SU-DHL-6 (cell line): ENCODE measurements at regions not wholly inside any gene's neighbourhood (a gene's known extent, or its start where the extent isn't known, plus 50 kb on each side); places are given as distances from the start of the nearest gene placed in this dataset.
"Not testable (repeated sequence)": the region's sequence is repeated elsewhere in the genome, so short reads cannot be mapped to it uniquely, and the experiment has no call there.

Experiments used
- H2AFZ ChIP-seq: fragments of 200-600 bp; sonication (generic); 2 replicates; pipeline ENCODE4 v1.6.1; 2014; ENCODE audit warnings: low read depth, mild to moderate bottlenecking, moderate library complexity, mixed read lengths, antibody characterized with exemption, low read length; ENCODE audit not compliant: severe bottlenecking
- H3F3A ChIP-seq: fragments of 200-600 bp; shearing (Covaris generic); 2 replicates; pipeline ENCODE4 v1.6.0; 2016; ENCODE audit warnings: antibody characterized with exemption, mild to moderate bottlenecking; ENCODE audit not compliant: insufficient read depth
- H3K27ac ChIP-seq: fragments of 200-600 bp; sonication (generic); 2 replicates; pipeline ENCODE4 v1.5.1; 2016; ENCODE audit warnings: low read depth, mild to moderate bottlenecking, low read length, moderate library complexity, mixed read lengths
- H3K27me3 ChIP-seq: fragments of 200-600 bp; sonication (generic), shearing (Covaris generic); 2 replicates; pipeline ENCODE4 v1.6.0; 2014; ENCODE audit warnings: mild to moderate bottlenecking, low read length
- H3K36me3 ChIP-seq: fragments of 200-600 bp; sonication (generic); 2 replicates; pipeline ENCODE4 v1.6.1; 2014; ENCODE audit warnings: mild to moderate bottlenecking, low read length, mixed read lengths
- H3K4me2 ChIP-seq: fragments of 300-600, 200-600 bp; shearing (Covaris generic), sonication (generic); 2 replicates; pipeline ENCODE4 v1.6.0; 2014; ENCODE audit warnings: low read length, low read depth, mild to moderate bottlenecking; ENCODE audit not compliant: poor library complexity, severe bottlenecking
- H3K4me3 ChIP-seq: fragments of 200-600 bp; sonication (generic); 2 replicates; pipeline ENCODE4 v1.5.1; 2014; ENCODE audit warnings: antibody characterized with exemption, low read length, mild to moderate bottlenecking, mixed read lengths; ENCODE audit not compliant: insufficient read depth, poor library complexity, severe bottlenecking
- H3K79me2 ChIP-seq: fragments of 200-600 bp; sonication (generic); 2 replicates; pipeline ENCODE4 v1.6.1; 2014; ENCODE audit warnings: mild to moderate bottlenecking, low read length, moderate library complexity; ENCODE audit not compliant: insufficient read depth
- H3K9ac ChIP-seq: fragments of 200-600 bp; sonication (generic); 2 replicates; pipeline ENCODE4 v1.7.0; 2014; ENCODE audit warnings: mild to moderate bottlenecking, low read length
- H3K9me2 ChIP-seq: fragments of 200-600 bp; sonication (generic); replicated peaks from 2 replicates; pipeline ENCODE4 v1.6.1; 2014; ENCODE audit warnings: low read length; ENCODE audit not compliant: insufficient read depth
- H3K9me3 ChIP-seq: fragments of 200-600 bp; sonication (generic); 2 replicates; pipeline ENCODE4 v1.6.1; 2014; ENCODE audit warnings: low read length, mixed read lengths; ENCODE audit not compliant: insufficient read depth
- H4K20me1 ChIP-seq: fragments of 200-600 bp; sonication (generic); 2 replicates; pipeline ENCODE4 v1.6.1; 2014; ENCODE audit warnings: low read depth, mild to moderate bottlenecking, antibody characterized with exemption, low read length, moderate library complexity, mixed read lengths
- EZH2phosphoT487 ChIP-seq: fragments of 200-600 bp; sonication (generic), shearing (Covaris generic); conservative IDR thresholded peaks from 2 replicates; pipeline ENCODE4 v1.6.1; 2018; ENCODE audit warnings: mild to moderate bottlenecking, antibody characterized with exemption, low read length, moderate library complexity, mixed read lengths
- TF ChIP-seq, protein P1 (sequence below): fragments of 200-600 bp; sonication (generic); IDR thresholded peaks from one replicate; pipeline ENCODE4 v1.5.1; 2017; ENCODE audit warnings: antibody characterized with exemption, mild to moderate bottlenecking, low read length, moderate library complexity; ENCODE audit not compliant: insufficient read depth, poor library complexity, severe bottlenecking

DNA sequence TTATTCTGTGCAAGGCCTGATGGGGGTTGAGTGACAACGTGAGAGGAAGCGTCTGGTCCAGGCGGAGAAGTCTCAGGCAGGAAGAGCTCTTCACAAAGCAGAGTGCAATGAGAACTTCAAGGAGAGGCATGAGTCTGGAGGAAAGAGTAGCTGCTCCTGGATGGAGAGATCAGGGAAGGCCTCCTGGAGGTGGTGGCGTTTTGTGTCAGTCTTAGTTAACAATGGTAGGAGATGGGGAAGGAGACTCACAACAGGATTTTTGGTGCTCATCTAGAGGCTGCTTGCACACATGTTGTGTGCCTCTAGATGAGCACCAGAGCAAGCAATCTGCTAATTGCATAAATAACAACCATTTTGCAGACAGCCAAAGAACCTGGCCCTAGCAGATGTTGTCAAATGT is 442.8 kb upstream of the PODXL start:
- Histone ChIP-seq H3K9ac (no peak overlapping the region), H3K4me3 (no peak overlapping the region), H3K9me2 (no peaks in the 10 kb centered on the region), H3K9me3 (no peaks in the 10 kb centered on the region), H3K4me2 (no peak overlapping the region), H4K20me1 (no peaks in the 10 kb centered on the region), H3K27me3 (no peaks in the 10 kb centered on the region), H2AFZ (no peak overlapping the region), H3K27ac (no peak overlapping the region), H3F3A (no peaks in the 10 kb centered on the region), H3K79me2 (no peaks in the 10 kb centered on the region), H3K36me3 (no peaks in the 10 kb centered on the region)
- TF ChIP-seq, protein P1, sequence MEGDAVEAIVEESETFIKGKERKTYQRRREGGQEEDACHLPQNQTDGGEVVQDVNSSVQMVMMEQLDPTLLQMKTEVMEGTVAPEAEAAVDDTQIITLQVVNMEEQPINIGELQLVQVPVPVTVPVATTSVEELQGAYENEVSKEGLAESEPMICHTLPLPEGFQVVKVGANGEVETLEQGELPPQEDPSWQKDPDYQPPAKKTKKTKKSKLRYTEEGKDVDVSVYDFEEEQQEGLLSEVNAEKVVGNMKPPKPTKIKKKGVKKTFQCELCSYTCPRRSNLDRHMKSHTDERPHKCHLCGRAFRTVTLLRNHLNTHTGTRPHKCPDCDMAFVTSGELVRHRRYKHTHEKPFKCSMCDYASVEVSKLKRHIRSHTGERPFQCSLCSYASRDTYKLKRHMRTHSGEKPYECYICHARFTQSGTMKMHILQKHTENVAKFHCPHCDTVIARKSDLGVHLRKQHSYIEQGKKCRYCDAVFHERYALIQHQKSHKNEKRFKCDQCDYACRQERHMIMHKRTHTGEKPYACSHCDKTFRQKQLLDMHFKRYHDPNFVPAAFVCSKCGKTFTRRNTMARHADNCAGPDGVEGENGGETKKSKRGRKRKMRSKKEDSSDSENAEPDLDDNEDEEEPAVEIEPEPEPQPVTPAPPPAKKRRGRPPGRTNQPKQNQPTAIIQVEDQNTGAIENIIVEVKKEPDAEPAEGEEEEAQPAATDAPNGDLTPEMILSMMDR: no peak
- TF ChIP-seq EZH2phosphoT487: no peak

DNA sequence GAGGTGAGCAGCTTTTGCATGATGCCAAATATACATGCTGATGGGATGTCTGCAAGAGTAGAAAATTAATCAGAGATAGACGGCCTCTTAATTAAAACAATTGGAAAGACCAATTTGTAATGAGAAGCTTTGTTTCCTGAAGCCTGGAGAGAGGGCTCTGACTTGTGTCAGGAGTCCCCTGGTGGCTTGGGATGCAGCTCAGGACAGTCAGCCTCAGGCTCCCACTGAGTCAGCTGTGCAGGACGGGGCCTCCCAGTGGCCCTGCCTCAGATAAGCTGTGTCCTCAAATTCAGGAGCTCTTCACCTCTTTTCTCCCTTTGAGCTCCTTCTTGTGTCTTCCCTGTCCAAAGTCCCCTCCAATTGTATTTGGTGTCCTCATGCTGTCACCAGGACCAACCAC is 438.9 kb upstream of the PODXL start:
- Histone ChIP-seq H3K9me2 (no peaks in the 10 kb centered on the region), H3K9me3 (no peaks in the 10 kb centered on the region), H3F3A (no peaks in the 10 kb centered on the region), H3K27me3 (no peaks in the 10 kb centered on the region), H3K27ac (no peak overlapping the region), H4K20me1 (no peaks in the 10 kb centered on the region), H3K4me3 (no peak overlapping the region), H2AFZ (no peak overlapping the region), H3K79me2 (no peaks in the 10 kb centered on the region), H3K4me2 (no peak overlapping the region), H3K9ac (no peak overlapping the region), H3K36me3 (no peaks in the 10 kb centered on the region)
- TF ChIP-seq EZH2phosphoT487: no peak

DNA sequence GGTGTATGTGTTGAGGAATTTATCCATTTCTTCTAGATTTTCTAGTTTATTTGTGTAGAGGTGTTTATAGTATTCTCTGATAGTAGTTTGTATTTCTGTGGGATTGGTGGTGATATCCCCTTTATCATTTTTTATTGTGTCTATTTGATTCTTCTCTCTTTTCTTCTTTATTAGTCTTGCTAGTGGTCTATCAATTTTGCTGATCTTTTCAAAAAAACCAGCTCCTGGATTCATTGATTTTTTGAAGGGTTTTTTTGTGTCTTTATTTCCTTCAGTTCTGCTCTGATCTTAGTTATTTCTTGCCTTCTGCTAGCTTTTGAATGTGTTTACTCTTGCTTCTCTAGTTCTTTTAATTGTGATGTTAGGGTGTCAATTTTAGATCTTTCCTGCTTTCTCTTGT is 424.6 kb upstream of the PODXL start:
- not testable (repeated sequence) for H2AFZ ChIP-seq, H3K4me3 ChIP-seq, H3K4me2 ChIP-seq, H3K36me3 ChIP-seq, H3K27me3 ChIP-seq, H3K9me2 ChIP-seq, H4K20me1 ChIP-seq, H3K9ac ChIP-seq, H3K9me3 ChIP-seq, H3K27ac ChIP-seq, H3K79me2 ChIP-seq, H3F3A ChIP-seq

DNA sequence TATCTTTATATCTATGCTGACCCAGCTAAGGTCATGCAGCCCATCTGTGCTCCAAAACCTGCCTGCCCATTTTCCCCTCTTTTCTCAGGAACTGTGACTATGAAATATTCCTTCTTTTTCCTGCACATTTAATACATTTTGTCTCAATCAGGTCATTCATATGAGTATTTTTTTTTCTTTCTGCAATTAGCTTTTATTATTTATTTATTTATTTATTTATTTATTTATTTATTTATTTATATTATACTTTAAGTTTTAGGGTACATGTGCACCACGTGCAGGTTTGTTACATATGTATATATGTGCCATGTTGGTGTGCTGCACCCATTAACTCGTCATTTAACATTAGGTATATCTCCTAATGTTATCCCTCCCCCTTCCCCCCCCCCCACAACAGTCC is 421.7 kb upstream of the PODXL start:
- not testable (repeated sequence) for H2AFZ ChIP-seq, H3K9me2 ChIP-seq, H3K9me3 ChIP-seq, H3K27ac ChIP-seq, H3K27me3 ChIP-seq, H3K4me2 ChIP-seq, H3K4me3 ChIP-seq, H3F3A ChIP-seq, H3K36me3 ChIP-seq, H3K9ac ChIP-seq, H3K79me2 ChIP-seq, H4K20me1 ChIP-seq

DNA sequence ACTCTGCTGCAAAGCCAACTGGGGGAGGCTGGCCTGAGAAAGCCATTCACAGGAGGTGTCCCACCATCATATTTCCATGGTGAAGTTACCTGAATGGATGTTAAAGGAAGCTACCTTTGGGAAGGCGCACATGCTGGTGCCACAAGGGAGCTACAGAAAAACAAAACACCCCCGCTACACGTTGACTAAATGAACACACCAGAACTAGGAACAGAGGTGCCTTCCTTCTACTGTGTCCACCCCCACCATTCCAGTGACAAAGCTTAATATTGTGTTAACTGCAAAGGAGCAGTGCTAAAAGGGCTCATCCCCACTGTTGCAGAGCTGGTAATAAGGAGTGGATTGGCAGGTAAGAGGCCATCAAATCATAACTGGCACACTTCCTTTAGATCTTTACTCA is 420.0 kb upstream of the PODXL start:
- H3K27me3 ChIP-seq: no peaks in the 10 kb centered on the region
- no peaks in the 10 kb centered on the region for H4K20me1 ChIP-seq
- H3K4me3 ChIP-seq: no peak overlapping the region
- H2AFZ ChIP-seq: no peak overlapping the region
- no peaks in the 10 kb centered on the region for H3K9me3 ChIP-seq
- H3F3A ChIP-seq: no peaks in the 10 kb centered on the region
- no peak overlapping the region for H3K9ac ChIP-seq
- no peak overlapping the region for H3K27ac ChIP-seq
- H3K9me2 ChIP-seq: no peaks in the 10 kb centered on the region
- H3K36me3 ChIP-seq: no peaks in the 10 kb centered on the region
- no peak overlapping the region for H3K4me2 ChIP-seq
- H3K79me2 ChIP-seq: no peaks in the 10 kb centered on the region
- TF ChIP-seq, protein P1: no peak
- no peak for TF ChIP-seq EZH2phosphoT487
